HepG2 (cell line): ENCODE measurements at regions not wholly inside any gene's neighbourhood (a gene's known extent, or its start where the extent isn't known, plus 50 kb on each side); places are given as distances from the start of the nearest gene placed in this dataset.
A peak's percentile ranks its signal among the peaks of the same experiment; 100 is the strongest.

Experiments
- CHCHD3 ChIP-seq: sonication (generic); formaldehyde crosslinking; IDR thresholded peaks from 2 replicates; pipeline ENCODE4 v1.8.0; 2022; ENCODE audit warnings: mild to moderate bottlenecking, missing genetic modification reagents, moderate library complexity
- DNMT3B ChIP-seq: conservative IDR thresholded peaks from 2 replicates; pipeline ENCODE4 v1.6.1; 2016; ENCODE audit warnings: missing biosample characterization, control low read depth
- KLF13 ChIP-seq: sonication (generic); formaldehyde crosslinking; IDR thresholded peaks from 2 replicates; pipeline ENCODE4 v1.4.0; 2020; ENCODE audit warnings: mild to moderate bottlenecking, missing genetic modification reagents
- LCORL ChIP-seq, 2 experiments: fragments of 450-650 bp in 1 of 2; sonication (generic) in 1 of 2; formaldehyde crosslinking in 1 of 2; IDR thresholded peaks; 2 replicates each; pipeline versions ENCODE4 v1.5.0 to v1.6.1; 2017 to 2020; ENCODE audit warnings: antibody characterized with exemption in 1 of 2, missing genetic modification reagents in 1 of 2
- NONO ChIP-seq, 2 experiments: fragments of 450-650 bp in 1 of 2; sonication (generic) in 1 of 2; formaldehyde crosslinking in 1 of 2; IDR thresholded peaks in 1 of 2; conservative IDR thresholded peaks in 1 of 2; 2 replicates each; pipeline versions ENCODE4 v1.6.1 to v1.8.0; 2017 to 2022; ENCODE audit warnings: mild to moderate bottlenecking in 1 of 2, missing genetic modification reagents in 1 of 2, moderate library complexity in 1 of 2
- PAX8 ChIP-seq: sonication (generic); formaldehyde crosslinking; IDR thresholded peaks from 2 replicates; pipeline ENCODE4 v1.8.0; 2022; ENCODE audit warnings: mild to moderate bottlenecking, missing genetic modification reagents, borderline replicate concordance
- RBFOX2 ChIP-seq: fragments of 200-400 bp; formaldehyde crosslinking; IDR thresholded peaks from 2 replicates; pipeline ENCODE4 v1.6.1; 2017; ENCODE audit warnings: low read depth, mild to moderate bottlenecking, low read length
- RNF2 ChIP-seq: fragments of 450-650 bp; conservative IDR thresholded peaks from 2 replicates; pipeline ENCODE4 v1.6.1; 2016; ENCODE audit warnings: low read depth
- ZBTB1 ChIP-seq: sonication (generic); formaldehyde crosslinking; IDR thresholded peaks from 2 replicates; pipeline ENCODE4 v1.4.0; 2020; ENCODE audit warnings: missing genetic modification reagents, borderline replicate concordance
- ZBTB39 ChIP-seq: sonication (generic); formaldehyde crosslinking; IDR thresholded peaks from 2 replicates; pipeline ENCODE4 v1.5.0; 2020; ENCODE audit warnings: missing genetic modification reagents
- ZFAT ChIP-seq: sonication (generic); formaldehyde crosslinking; conservative IDR thresholded peaks from 2 replicates; pipeline ENCODE4 v1.8.1; 2023; ENCODE audit warnings: missing genetic modification reagents, inconsistent platforms
- ZFP91 ChIP-seq: sonication (generic); formaldehyde crosslinking; IDR thresholded peaks from 2 replicates; pipeline ENCODE4 v1.9.0; 2022; ENCODE audit warnings: missing genetic modification reagents, mild to moderate bottlenecking, borderline replicate concordance
- ZNF232 ChIP-seq: sonication (generic); formaldehyde crosslinking; IDR thresholded peaks from 2 replicates; pipeline ENCODE4 v1.4.0; 2020; ENCODE audit warnings: missing genetic modification reagents, borderline replicate concordance
- ZNF558 ChIP-seq: sonication (generic); formaldehyde crosslinking; IDR thresholded peaks from 2 replicates; pipeline ENCODE4 v1.9.0; 2022; ENCODE audit warnings: mild to moderate bottlenecking, missing genetic modification reagents, borderline replicate concordance
- ZNF777 ChIP-seq: sonication (generic); formaldehyde crosslinking; IDR thresholded peaks from 2 replicates; pipeline ENCODE4 v1.4.0; 2020; ENCODE audit warnings: missing genetic modification reagents
- ZNF879 ChIP-seq: sonication (generic); formaldehyde crosslinking; IDR thresholded peaks from 2 replicates; pipeline ENCODE4 v1.8.1; 2023; ENCODE audit warnings: missing genetic modification reagents
- TF ChIP-seq, protein P1 (sequence below): sonication (generic); formaldehyde crosslinking; IDR thresholded peaks from 2 replicates; pipeline ENCODE4 v1.8.1; 2023; ENCODE audit warnings: mild to moderate bottlenecking, inconsistent platforms, moderate library complexity, missing genetic modification reagents, borderline replicate concordance
- TF ChIP-seq, protein P2 (sequence below): sonication (generic); formaldehyde crosslinking; IDR thresholded peaks from 2 replicates; pipeline ENCODE4 v1.5.1; 2020; ENCODE audit warnings: missing genetic modification reagents, mild to moderate bottlenecking, borderline replicate concordance

DNA sequence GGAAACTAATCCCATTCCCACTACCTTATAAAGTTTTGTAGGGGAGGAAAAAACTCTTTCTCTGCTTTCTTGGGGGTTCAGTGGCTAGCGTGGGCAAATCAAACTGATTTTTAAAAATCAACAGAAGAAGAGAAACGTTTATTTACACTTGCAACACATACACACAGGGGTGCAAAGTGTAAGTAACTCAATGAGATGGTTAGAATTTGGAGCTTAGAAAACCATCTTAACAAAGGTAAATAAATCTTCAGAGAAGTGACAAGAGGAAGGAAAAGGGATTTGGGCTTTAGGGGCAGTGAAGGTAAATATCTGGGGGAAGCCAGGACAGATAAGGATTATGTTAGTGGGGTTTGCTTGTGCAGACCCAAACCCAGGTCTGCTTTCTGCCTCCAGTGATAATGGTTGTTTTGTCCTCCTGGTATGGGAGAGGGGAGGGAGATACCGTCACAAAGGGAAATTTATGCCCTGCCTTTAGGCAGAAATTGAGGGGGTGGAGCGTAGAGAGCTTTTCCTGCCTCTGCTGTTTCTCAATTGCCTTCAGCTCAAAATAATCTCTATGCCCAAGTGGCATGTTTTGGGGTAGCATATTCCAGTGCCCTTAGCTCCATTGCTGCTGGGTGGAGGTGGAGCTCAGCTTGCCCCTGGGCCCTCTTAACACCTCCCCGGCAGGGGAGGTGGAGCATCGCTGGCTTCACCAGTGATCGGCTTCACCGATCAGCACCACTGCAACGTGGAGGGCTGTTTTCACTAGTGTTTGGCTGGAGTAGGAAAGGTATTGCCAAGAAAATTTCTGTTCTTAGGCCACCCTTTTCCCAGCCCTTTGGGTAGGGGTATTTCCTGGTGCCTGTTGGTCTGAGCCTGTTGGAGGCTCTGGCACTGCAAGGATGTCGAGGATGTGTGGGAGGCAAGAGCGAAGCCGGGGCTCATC is 92.2 kb downstream of the TEX51 start (continued):
- TF ChIP-seq DNMT3B (CRISPR knock-in tag) (no peak), ZBTB39 (CRISPR knock-in tag) (no peak), ZFAT (CRISPR knock-in tag) (no peak), ZBTB1 (CRISPR knock-in tag) (no peak), PAX8 (CRISPR knock-in tag) (no peak), RBFOX2 (no peak), ZNF777 (CRISPR knock-in tag) (no peak), ZNF232 (no peak), NONO (IDR thresholded peaks at IDR 0.05) (no peak), NONO (CRISPR knock-in tag; conservative IDR thresholded peaks at IDR 0.05) (peak; percentile 90), ZNF558 (CRISPR knock-in tag) (no peak), RNF2 (no peak), KLF13 (CRISPR knock-in tag) (no peak), ZFP91 (CRISPR knock-in tag) (no peak), ZNF879 (CRISPR knock-in tag) (no peak), LCORL (IDR thresholded peaks at IDR 0.05) (peak; percentile 71), LCORL (CRISPR knock-in tag; IDR thresholded peaks at IDR 0.05) (peak; percentile 60; the same call in 1 of the 2 replicates), CHCHD3 (CRISPR knock-in tag) (no peak)
- TF ChIP-seq, protein P1, sequence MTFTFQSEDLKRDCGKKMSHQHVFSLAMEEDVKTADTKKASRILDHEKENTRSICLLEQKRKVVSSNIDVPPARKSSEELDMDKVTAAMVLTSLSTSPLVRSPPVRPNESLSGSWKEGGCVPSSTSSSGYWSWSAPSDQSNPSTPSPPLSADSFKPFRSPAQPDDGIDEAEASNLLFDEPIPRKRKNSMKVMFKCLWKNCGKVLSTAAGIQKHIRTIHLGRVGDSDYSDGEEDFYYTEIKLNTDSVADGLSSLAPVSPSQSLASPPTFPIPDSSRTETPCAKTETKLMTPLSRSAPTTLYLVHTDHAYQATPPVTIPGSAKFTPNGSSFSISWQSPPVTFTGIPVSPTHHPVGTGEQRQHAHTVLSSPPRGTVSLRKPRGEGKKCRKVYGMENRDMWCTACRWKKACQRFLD, result no peak
- TF ChIP-seq, protein P2, sequence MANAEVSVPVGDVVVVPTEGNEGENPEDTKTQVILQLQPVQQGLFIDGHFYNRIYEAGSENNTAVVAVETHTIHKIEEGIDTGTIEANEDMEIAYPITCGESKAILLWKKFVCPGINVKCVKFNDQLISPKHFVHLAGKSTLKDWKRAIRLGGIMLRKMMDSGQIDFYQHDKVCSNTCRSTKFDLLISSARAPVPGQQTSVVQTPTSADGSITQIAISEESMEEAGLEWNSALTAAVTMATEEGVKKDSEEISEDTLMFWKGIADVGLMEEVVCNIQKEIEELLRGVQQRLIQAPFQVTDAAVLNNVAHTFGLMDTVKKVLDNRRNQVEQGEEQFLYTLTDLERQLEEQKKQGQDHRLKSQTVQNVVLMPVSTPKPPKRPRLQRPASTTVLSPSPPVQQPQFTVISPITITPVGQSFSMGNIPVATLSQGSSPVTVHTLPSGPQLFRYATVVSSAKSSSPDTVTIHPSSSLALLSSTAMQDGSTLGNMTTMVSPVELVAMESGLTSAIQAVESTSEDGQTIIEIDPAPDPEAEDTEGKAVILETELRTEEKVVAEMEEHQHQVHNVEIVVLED (CRISPR knock-in tag), result no peak; the same call in 1 of the 2 replicates
